Thymus (tissue), 11 donors: ENCODE measurements at regions not wholly inside any gene's neighbourhood (a gene's known extent, or its start where the extent isn't known, plus 50 kb on each side); places are given as distances from the start of the nearest gene placed in this dataset.
"Not testable (repeated sequence)": the region's sequence is repeated elsewhere in the genome, so short reads cannot be mapped to it uniquely, and the experiment has no call there.

Source experiments
- DNase-seq, 9 donors: peaks; one replicate each; pipeline ENCODE4 v3.0.0-alpha.2; 2013; ENCODE audit warnings: low spot score in 9 of 9, low read depth in 6 of 9, missing footprints in 1 of 9
- H3K27ac ChIP-seq, 2 donors: one replicate each; pipeline ENCODE4 v1.5.1; 2013; ENCODE audit warnings: control low read depth in 1 of 2, low read depth in 1 of 2, low read length in 1 of 2, mild to moderate bottlenecking in 1 of 2, moderate library complexity in 1 of 2
- H3K27me3 ChIP-seq, 2 donors: one replicate each; pipeline ENCODE4 v1.5.1; 2013; ENCODE audit warnings: low read length in 1 of 2; ENCODE audit not compliant: control insufficient read depth in 2 of 2, insufficient read depth in 1 of 2
- H3K36me3 ChIP-seq, 2 donors: one replicate each; pipeline ENCODE4 v1.5.1; 2013; ENCODE audit warnings: low read length in 1 of 2, mild to moderate bottlenecking in 1 of 2, moderate library complexity in 1 of 2; ENCODE audit not compliant: control insufficient read depth in 2 of 2, insufficient read depth in 2 of 2
- H3K4me1 ChIP-seq, 2 donors: one replicate each; pipeline ENCODE4 v1.5.1; 2013; ENCODE audit warnings: low read length in 2 of 2; ENCODE audit not compliant: control insufficient read depth in 2 of 2, insufficient read depth in 2 of 2
- H3K4me3 ChIP-seq, 2 donors: one replicate each; pipeline ENCODE4 v1.5.1; 2013; ENCODE audit warnings: low read length in 2 of 2, control low read depth in 1 of 2, mild to moderate bottlenecking in 1 of 2
- H3K9me3 ChIP-seq, 2 donors: one replicate each; pipeline ENCODE4 v1.5.1; 2013; ENCODE audit warnings: low read length in 1 of 2, mild to moderate bottlenecking in 1 of 2; ENCODE audit not compliant: control insufficient read depth in 2 of 2, insufficient read depth in 1 of 2
- WGBS: extraction: QIAGEN DNeasy Blood & Tissue Kit; methylation state at CpG from one replicate; pipeline ENCODE4 v1.1.7; 2013; 5-methylcytosine and 5-hydroxymethylcytosine counted together
- donor health status: healthy.

DNA sequence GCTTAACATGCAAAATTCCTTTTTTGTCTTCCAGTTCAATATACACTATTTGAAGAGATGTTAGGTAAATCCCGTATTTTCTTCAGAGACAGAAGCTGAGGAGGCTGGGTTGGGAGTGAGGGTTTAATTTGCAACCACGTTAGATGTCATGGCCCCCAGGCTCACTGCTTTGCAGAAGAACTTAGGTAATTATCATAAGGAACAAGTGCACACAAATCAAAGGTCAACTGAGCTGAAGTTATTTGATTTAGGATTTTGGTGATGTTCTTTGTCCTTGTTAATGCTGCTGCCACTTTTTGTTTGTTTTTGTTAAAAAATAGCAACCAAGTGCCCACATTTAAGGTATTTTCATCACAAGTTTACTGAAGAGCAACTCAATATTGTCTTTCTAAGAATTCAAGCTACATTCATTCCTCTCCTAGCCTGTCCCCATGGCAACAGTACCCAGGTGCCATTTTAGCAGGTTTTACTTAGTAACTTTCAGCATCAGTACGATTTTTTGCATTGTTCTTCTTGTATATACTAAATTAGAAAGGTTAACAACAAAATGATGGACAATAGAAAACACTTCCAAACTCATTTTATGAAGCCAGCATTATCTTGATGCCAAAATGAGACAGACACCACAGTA lies 62.9 kb upstream of the NDUFV2 start:
- no peaks in the 10 kb centered on the region for H3K9me3 ChIP-seq
- no peaks in the 10 kb centered on the region for H3K36me3 ChIP-seq
- no peak overlapping the region for H3K27ac ChIP-seq
- H3K4me3 ChIP-seq = no peak overlapping the region
- H3K27me3 ChIP-seq = no peaks in the 10 kb centered on the region
- no peak for DNase-seq
- WGBS = 94% methylated on average over 3 of the region's 3 CpGs
- no peaks in the 10 kb centered on the region for H3K4me1 ChIP-seq

GRCh38 chr18:9042766-9043481 lies 59.6 kb upstream of the NDUFV2 start:
- WGBS = 92% methylated on average over 6 of the region's 6 CpGs
- H3K4me1 ChIP-seq = no peaks in the 10 kb centered on the region
- H3K27me3 ChIP-seq = no peaks in the 10 kb centered on the region
- no peaks in the 10 kb centered on the region for H3K9me3 ChIP-seq
- DNase-seq = no peak
- no peaks in the 10 kb centered on the region for H3K36me3 ChIP-seq
- no peak overlapping the region for H3K4me3 ChIP-seq
- H3K27ac ChIP-seq = no peak overlapping the region

- no peak for DNase-seq
- no peaks in the 10 kb centered on the region for H3K36me3 ChIP-seq
- H3K27me3 ChIP-seq = no peaks in the 10 kb centered on the region
- H3K27ac ChIP-seq = no peak overlapping the region
- no peak overlapping the region for H3K4me3 ChIP-seq
- no peaks in the 10 kb centered on the region for H3K4me1 ChIP-seq
- no peaks in the 10 kb centered on the region for H3K9me3 ChIP-seq
- 98% methylated on average over 1 of the region's 1 CpG for WGBS
Observed at GRCh38 chr18:9043581-9043980, 58.9 kb upstream of the NDUFV2 start.

- no peaks in the 10 kb centered on the region for H3K27me3 ChIP-seq
- no peak for DNase-seq
- H3K27ac ChIP-seq = no peak overlapping the region
- no peaks in the 10 kb centered on the region for H3K4me1 ChIP-seq
- no peaks in the 10 kb centered on the region for H3K36me3 ChIP-seq
- WGBS = 98% methylated on average over 7 of the region's 7 CpGs
- no peak overlapping the region for H3K4me3 ChIP-seq
- peaks cover 0 to 7% of the 10 kb centered on the region in 2 donors for H3K9me3 ChIP-seq
Observed at GRCh38 chr18:9047715-9048114, 54.8 kb upstream of the NDUFV2 start.

DNA sequence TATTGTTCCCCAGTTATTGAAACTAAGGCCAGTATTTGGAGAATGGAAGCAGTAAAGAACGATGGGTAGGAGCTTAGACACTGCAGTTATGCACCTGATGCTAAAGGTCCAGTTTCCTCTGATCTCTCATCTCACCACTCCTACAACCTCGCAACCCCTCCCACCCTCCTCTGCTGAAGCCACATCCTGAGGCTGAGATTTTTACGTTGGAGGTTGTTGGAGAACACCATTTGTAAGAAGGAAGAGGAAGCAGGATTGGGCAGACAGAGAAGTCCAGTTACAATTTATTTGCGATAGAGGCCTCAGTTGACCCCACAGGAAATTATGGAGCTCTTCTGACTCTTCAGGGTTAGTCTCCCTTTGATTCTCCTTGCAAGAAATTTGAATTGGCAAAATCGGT lies 54.3 kb upstream of the NDUFV2 start:
- Histone ChIP-seq H3K4me1 (no peaks in the 10 kb centered on the region), H3K36me3 (no peaks in the 10 kb centered on the region), H3K4me3 (no peak overlapping the region), H3K27me3 (no peaks in the 10 kb centered on the region), H3K27ac (no peak overlapping the region), H3K9me3 (peaks cover 0 to 7% of the 10 kb centered on the region in 2 donors)
- no peak for DNase-seq
- WGBS = 75% methylated on average over 5 of the region's 5 CpGs

- Histone ChIP-seq H3K36me3 (no peaks in the 10 kb centered on the region), H3K4me3 (no peak overlapping the region), H3K27ac (no peak overlapping the region), H3K4me1 (no peaks in the 10 kb centered on the region), H3K27me3 (no peaks in the 10 kb centered on the region), H3K9me3 (peaks cover 0 to 7% of the 10 kb centered on the region in 2 donors)
- DNase-seq = no peak
- WGBS = 95% methylated on average over 3 of the region's 3 CpGs
Observed at GRCh38 chr18:9048808-9049494, 53.5 kb upstream of the NDUFV2 start.

DNA sequence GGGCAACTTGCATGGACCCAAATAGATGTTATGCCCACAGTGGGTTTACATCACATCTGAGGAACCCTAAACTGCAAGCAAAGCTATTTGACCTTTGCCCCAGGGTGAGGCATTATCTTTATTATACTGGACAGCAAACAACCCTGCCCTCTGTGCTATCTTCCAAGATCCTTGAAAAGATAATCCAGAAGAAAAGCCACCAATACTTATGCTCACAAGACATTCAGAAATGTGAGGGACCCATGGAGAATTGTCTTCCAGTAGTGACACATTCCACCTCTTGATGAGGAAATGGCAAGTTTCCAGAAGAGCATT lies 53.0 kb upstream of the NDUFV2 start:
- Histone ChIP-seq H3K9me3 (peaks cover 0 to 7% of the 10 kb centered on the region in 2 donors), H3K4me3 (no peak overlapping the region), H3K4me1 (no peaks in the 10 kb centered on the region), H3K36me3 (no peaks in the 10 kb centered on the region), H3K27ac (no peak overlapping the region), H3K27me3 (no peaks in the 10 kb centered on the region)
- DNase-seq = no peak

DNA sequence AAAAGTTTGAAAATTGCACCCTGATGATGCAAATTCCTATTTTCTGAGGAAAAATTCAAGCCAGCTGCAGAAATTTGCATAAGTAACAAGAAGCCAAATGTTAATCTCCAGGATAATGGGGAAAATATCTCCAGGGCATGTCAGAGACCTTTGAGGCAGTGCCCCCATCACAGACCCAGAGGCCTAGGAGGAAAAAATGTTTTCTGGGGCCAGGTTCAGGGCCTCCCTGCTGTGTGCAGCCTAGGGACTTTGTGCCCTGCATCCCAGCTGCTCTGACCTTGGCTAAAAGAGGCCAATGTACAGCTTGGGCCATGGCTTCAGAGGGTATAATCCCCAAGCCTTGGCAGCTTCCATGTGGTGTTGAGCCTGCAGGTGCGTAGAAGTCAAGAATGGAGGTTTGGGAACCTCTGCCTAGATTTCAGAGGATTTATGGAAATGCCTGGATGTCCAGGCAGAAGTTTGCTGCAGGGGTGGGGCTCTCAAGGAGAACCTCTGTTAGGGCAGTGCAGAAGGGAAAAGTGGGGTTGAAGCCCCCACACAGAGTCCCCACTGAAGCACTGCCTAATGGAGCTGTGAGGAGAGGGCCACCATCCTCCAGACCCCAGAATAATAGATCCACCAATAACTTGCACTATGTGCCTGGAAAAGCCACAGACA lies 51.7 kb upstream of the NDUFV2 start:
- H3K36me3 ChIP-seq, H3K27me3 ChIP-seq, H3K4me1 ChIP-seq, DNase-seq, H3K9me3 ChIP-seq, H3K4me3 ChIP-seq, H3K27ac ChIP-seq: not testable (repeated sequence)
- WGBS = 96% methylated on average over 1 of the region's 1 CpG
